Vagina (tissue), 2 donors: ENCODE measurements at regions not wholly inside any gene's neighbourhood (a gene's known extent, or its start where the extent isn't known, plus 50 kb on each side); places are given as distances from the start of the nearest gene placed in this dataset.

Experiments
- DNase-seq, 2 donors: peaks; one replicate each; pipeline ENCODE4 v3.0.0-alpha.2; 2017; ENCODE audit errors: extremely low spot score in 2 of 2
- H3K27ac ChIP-seq: fragments of 200-600 bp; sonication (generic); one replicate; pipeline ENCODE4 v1.5.1; 2019
- H3K27me3 ChIP-seq: fragments of 200-600 bp; sonication (generic); one replicate; pipeline ENCODE4 v1.5.1; 2019
- H3K36me3 ChIP-seq, 2 donors: fragments of 200-600 bp; sonication (generic); one replicate each; pipeline ENCODE4 v1.5.1; 2017 to 2019
- H3K4me1 ChIP-seq: fragments of 200-600 bp; sonication (generic); one replicate; pipeline ENCODE4 v1.5.1; 2019
- H3K4me3 ChIP-seq, 2 donors: fragments of 200-600 bp; sonication (generic); 1 replicate in 1 of 2; 2 replicates in 1 of 2; pipeline ENCODE4 v1.5.1; 2016 to 2019
- H3K9me3 ChIP-seq: fragments of 200-600 bp; sonication (generic); one replicate; pipeline ENCODE4 v1.5.1; 2019
- POLR2A ChIP-seq, 2 donors: fragments of 450-650 bp; IDR thresholded peaks; one replicate each; pipeline ENCODE4 v1.6.1; 2017; ENCODE audit warnings: antibody characterized with exemption in 2 of 2, mild to moderate bottlenecking in 2 of 2, moderate library complexity in 2 of 2
- POLR2AphosphoS5 ChIP-seq, 2 donors: sonication (generic); formaldehyde crosslinking; IDR thresholded peaks; one replicate each; pipeline ENCODE4 v1.9.0; 2017; ENCODE audit warnings: antibody characterized with exemption in 2 of 2, mild to moderate bottlenecking in 2 of 2, low read depth in 1 of 2; ENCODE audit not compliant: insufficient read depth in 1 of 2
- intact Hi-C: fragments of 100-400 bp; cut with DNase I; formaldehyde crosslinking; loops from one replicate; pipeline ENCODE4 v1.15.1; 2023
- TF ChIP-seq, protein P1 (sequence below), 3 experiments: fragments of 450-650 bp in 2 of 3; fragments of 200-600 bp in 1 of 3; sonication (generic) in 1 of 3; IDR thresholded peaks; one replicate each; pipeline ENCODE4 v1.5.1; 2017 to 2019; ENCODE audit warnings: antibody characterized with exemption in 3 of 3, mild to moderate bottlenecking in 2 of 3, moderate library complexity in 2 of 3

GRCh38 chr5:165055476-165055875, 1550.1 kb downstream of the MAT2B start:
- Histone ChIP-seq H3K36me3 (no peaks in the 10 kb centered on the region), H3K4me3 (no peak overlapping the region), H3K27me3 (no peaks in the 10 kb centered on the region), H3K4me1 (no peaks in the 10 kb centered on the region), H3K9me3 (no peaks in the 10 kb centered on the region), H3K27ac (no peak overlapping the region)
- intact Hi-C loops, result no loop called here
- TF ChIP-seq, protein P1, sequence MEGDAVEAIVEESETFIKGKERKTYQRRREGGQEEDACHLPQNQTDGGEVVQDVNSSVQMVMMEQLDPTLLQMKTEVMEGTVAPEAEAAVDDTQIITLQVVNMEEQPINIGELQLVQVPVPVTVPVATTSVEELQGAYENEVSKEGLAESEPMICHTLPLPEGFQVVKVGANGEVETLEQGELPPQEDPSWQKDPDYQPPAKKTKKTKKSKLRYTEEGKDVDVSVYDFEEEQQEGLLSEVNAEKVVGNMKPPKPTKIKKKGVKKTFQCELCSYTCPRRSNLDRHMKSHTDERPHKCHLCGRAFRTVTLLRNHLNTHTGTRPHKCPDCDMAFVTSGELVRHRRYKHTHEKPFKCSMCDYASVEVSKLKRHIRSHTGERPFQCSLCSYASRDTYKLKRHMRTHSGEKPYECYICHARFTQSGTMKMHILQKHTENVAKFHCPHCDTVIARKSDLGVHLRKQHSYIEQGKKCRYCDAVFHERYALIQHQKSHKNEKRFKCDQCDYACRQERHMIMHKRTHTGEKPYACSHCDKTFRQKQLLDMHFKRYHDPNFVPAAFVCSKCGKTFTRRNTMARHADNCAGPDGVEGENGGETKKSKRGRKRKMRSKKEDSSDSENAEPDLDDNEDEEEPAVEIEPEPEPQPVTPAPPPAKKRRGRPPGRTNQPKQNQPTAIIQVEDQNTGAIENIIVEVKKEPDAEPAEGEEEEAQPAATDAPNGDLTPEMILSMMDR (IDR thresholded peaks at IDR 0.05), result no peak
- no peak for TF ChIP-seq POLR2A (IDR thresholded peaks at IDR 0.05)
- TF ChIP-seq POLR2AphosphoS5 (IDR thresholded peaks at IDR 0.05; ENCODE audit: insufficient read depth in 1 of 2, low read depth in 1 of 2), result no peak
- no peak for DNase-seq

DNA sequence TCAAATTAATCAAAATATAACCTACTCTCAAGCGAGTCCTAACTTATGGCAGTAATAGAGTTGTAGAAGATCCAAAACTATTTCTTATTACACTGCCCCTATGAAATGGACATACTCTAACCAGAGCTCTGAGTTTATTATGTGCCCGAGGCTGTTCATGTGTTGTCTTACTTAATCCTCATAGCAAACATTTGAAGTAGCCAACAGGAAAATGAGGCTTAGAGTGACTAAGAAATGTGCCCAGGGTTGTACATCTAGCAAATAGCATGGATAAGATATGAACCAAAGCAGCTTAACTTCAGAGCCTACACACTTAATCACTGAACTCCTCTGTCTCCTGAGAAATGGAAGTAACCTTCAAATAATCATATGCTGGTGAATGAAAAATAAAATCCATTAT, 1551.7 kb downstream of the MAT2B start:
- no peak for DNase-seq
- no peaks in the 10 kb centered on the region for H3K27me3 ChIP-seq
- TF ChIP-seq POLR2A (IDR thresholded peaks at IDR 0.05), result no peak
- TF ChIP-seq, protein P1 (IDR thresholded peaks at IDR 0.05), result no peak
- no peak for TF ChIP-seq POLR2AphosphoS5 (IDR thresholded peaks at IDR 0.05; ENCODE audit: insufficient read depth in 1 of 2, low read depth in 1 of 2)

GRCh38 chr5:165066751-165067385, 1561.4 kb downstream of the MAT2B start:
- Histone ChIP-seq H3K27me3 (no peaks in the 10 kb centered on the region), H3K4me3 (no peak overlapping the region), H3K9me3 (no peaks in the 10 kb centered on the region), H3K36me3 (no peaks in the 10 kb centered on the region), H3K4me1 (no peaks in the 10 kb centered on the region), H3K27ac (no peak overlapping the region)
- TF ChIP-seq, protein P1 (IDR thresholded peaks at IDR 0.05), result no peak
- TF ChIP-seq POLR2A (IDR thresholded peaks at IDR 0.05), result no peak
- TF ChIP-seq POLR2AphosphoS5 (IDR thresholded peaks at IDR 0.05; ENCODE audit: insufficient read depth in 1 of 2, low read depth in 1 of 2), result no peak
- DNase-seq, result no peak
- intact Hi-C loops, result no loop called here

More for the DNA sequence above, 1551.7 kb downstream of the MAT2B start:
- intact Hi-C loops, result no loop called here
- Histone ChIP-seq H3K27ac (no peak overlapping the region), H3K4me3 (no peak overlapping the region), H3K9me3 (no peaks in the 10 kb centered on the region), H3K36me3 (no peaks in the 10 kb centered on the region), H3K4me1 (no peaks in the 10 kb centered on the region)

DNA sequence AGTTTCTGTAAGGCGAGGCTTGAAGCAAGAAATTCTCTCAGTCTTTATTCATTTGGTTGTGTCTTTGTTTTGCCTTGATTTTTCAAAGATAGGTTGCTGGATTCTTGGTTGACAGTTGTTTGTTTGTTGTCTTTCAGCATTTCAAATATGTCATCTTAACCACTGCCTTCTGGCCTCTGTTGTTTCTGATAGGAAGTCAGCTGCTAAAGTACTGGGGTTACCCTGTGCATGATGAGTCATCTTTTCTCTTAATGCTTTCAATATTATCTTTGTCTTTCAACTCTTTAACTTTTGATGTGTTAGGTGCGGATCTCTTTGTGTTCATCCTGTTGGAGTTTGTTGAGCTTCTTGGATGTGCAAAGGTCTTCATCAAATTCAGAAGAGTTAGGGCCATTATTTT, 1571.3 kb downstream of the MAT2B start:
- no peaks in the 10 kb centered on the region for H3K27me3 ChIP-seq
- H3K4me1 ChIP-seq, result no peaks in the 10 kb centered on the region
- no peak for DNase-seq
- H3K27ac ChIP-seq, result no peak overlapping the region
- H3K9me3 ChIP-seq, result no peaks in the 10 kb centered on the region
- intact Hi-C loops, result no loop called here
- TF ChIP-seq POLR2A (IDR thresholded peaks at IDR 0.05), result no peak
- no peak for TF ChIP-seq POLR2AphosphoS5 (IDR thresholded peaks at IDR 0.05; ENCODE audit: insufficient read depth in 1 of 2, low read depth in 1 of 2)
- TF ChIP-seq, protein P1 (IDR thresholded peaks at IDR 0.05), result no peak
- H3K36me3 ChIP-seq, result no peaks in the 10 kb centered on the region
- H3K4me3 ChIP-seq, result no peak overlapping the region

DNA sequence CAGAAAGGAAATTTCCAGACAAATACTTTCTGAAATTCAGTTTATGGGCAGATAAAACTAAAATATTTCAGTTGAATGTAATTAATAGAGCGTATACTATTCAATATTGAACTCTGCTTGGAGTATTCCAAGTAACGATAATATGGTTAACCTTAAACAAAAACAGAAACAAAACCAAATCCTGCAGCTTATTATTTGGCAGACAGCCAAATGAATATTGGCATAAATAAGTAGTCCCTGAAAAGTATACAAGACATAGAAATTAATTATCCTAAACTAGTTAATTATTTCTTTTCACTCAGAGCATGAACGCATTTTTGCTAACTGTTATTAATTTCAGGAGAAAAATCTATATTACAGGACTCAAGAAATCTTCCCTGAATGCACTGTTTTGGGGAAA, 1574.0 kb downstream of the MAT2B start:
- Histone ChIP-seq H3K4me1 (no peaks in the 10 kb centered on the region), H3K4me3 (no peak overlapping the region), H3K27ac (no peak overlapping the region), H3K36me3 (no peaks in the 10 kb centered on the region), H3K27me3 (no peaks in the 10 kb centered on the region), H3K9me3 (no peaks in the 10 kb centered on the region)
- DNase-seq, result no peak
- intact Hi-C loops, result no loop called here
- no peak for TF ChIP-seq POLR2A (IDR thresholded peaks at IDR 0.05)
- no peak for TF ChIP-seq POLR2AphosphoS5 (IDR thresholded peaks at IDR 0.05; ENCODE audit: insufficient read depth in 1 of 2, low read depth in 1 of 2)
- TF ChIP-seq, protein P1 (IDR thresholded peaks at IDR 0.05), result no peak
